Urinary bladder (tissue), 3 donors: ENCODE measurements at regions not wholly inside any gene's neighbourhood (a gene's known extent, or its start where the extent isn't known, plus 50 kb on each side); places are given as distances from the start of the nearest gene placed in this dataset.

Experiments used
- DNase-seq: peaks from one replicate; pipeline ENCODE4 v3.0.0-alpha.2; 2015; ENCODE audit errors: extremely low spot score
- H3K27ac ChIP-seq: one replicate; pipeline ENCODE4 v1.5.1; 2013; ENCODE audit warnings: low read depth, mild to moderate bottlenecking, moderate library complexity
- H3K36me3 ChIP-seq: one replicate; pipeline ENCODE4 v1.6.1; 2013; ENCODE audit warnings: mild to moderate bottlenecking, moderate library complexity; ENCODE audit not compliant: insufficient read depth
- H3K4me1 ChIP-seq: one replicate; pipeline ENCODE4 v1.6.1; 2013; ENCODE audit warnings: mild to moderate bottlenecking, moderate library complexity; ENCODE audit not compliant: insufficient read depth
- H3K4me3 ChIP-seq: one replicate; pipeline ENCODE4 v1.5.1; 2013; ENCODE audit warnings: low read depth, low read length
- WGBS: extraction: QIAGEN DNeasy Blood & Tissue Kit; methylation state at CpG from one replicate; pipeline ENCODE4 v1.1.7; 2013; 5-methylcytosine and 5-hydroxymethylcytosine counted together
- donor health status: healthy with polysubstance abuse.
- donor health status: healthy.

DNA sequence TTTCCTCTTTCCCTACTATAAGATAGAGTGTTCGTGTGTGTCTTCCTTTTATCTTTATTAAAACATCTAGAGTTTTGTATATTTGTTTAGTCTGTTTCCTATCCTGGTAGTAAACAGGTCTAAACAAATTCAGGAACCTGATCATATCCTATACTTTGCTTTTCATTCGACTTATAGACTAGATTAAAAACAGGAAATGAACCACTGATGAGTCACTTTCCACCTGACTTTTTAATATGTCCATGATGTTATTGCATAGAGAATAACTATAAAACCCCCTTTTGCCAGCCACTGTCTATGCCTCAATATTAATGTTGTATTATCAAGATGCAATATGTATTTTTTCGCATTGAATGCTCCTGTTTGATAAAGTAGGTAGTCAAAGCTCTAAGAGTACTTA is 1794.0 kb downstream of the STIM2 start:
- no peak overlapping the region for H3K27ac ChIP-seq
- no peaks in the 10 kb centered on the region for H3K4me1 ChIP-seq
- 74% methylated on average over 3 of the region's 3 CpGs for WGBS
- H3K4me3 ChIP-seq, result no peak overlapping the region
- no peak for DNase-seq
- no peaks in the 10 kb centered on the region for H3K36me3 ChIP-seq

DNA sequence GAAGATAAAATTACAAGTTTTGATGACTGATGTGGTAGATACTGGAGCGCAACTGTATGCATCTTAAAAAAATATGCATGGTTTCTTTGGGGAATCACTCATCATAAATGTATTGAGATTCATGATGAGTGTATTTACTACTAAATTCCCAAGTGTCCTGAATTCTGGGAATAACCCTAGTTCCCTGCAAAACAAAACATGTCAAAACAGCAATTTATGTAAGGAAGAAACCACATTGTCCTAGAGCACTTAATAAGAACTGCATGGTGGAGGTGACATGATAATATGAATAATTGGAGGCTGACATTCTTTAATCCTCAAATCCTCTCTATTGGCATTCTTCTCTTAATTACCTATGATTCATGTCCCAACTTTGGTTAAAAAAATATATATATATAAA is 1804.7 kb downstream of the STIM2 start:
- no peak for DNase-seq
- Histone ChIP-seq H3K27ac (no peak overlapping the region), H3K36me3 (no peaks in the 10 kb centered on the region), H3K4me1 (no peaks in the 10 kb centered on the region), H3K4me3 (no peak overlapping the region)
- WGBS, result 95% methylated on average over 1 of the region's 1 CpG

DNA sequence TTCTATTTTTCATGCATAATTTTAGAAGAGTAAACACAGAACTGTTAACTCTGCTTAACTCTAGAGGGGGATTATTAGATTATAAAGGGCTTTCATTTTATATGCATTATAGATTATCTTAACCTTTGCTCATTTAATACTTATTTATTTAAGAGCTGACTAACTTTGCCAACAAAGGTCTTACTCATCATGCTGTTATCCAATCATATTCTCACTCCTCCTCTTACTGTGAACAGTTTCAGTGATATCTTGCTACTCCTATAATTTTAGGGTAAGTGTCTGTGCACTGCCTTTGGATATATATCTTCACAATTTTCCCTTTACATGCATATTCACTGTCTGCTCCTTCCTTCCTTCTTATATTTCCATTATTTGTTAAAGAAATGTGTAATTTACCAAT is 1814.9 kb downstream of the STIM2 start:
- Histone ChIP-seq H3K4me1 (no peaks in the 10 kb centered on the region), H3K27ac (no peak overlapping the region), H3K4me3 (no peak overlapping the region), H3K36me3 (no peaks in the 10 kb centered on the region)
- no peak for DNase-seq

DNA sequence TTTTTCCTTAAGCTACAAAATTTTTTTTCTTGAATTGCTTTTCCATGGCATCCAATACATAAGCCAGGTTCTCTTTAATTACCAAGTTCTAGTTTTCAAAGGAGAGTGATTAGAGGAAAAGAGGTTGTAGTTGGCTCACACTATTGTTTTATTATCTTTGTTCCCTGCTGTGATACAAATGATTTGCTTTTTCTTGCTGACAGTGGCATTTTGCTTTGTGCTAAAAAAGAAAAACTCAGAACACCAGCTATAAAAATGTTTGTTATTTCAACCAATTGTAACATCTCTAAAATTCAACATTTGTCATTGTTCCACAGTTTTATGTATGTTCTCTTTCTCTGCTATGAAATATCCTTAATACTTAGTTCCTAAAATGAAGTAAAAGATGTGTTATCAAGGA is 1817.2 kb downstream of the STIM2 start:
- H3K4me1 ChIP-seq, result no peaks in the 10 kb centered on the region

DNA sequence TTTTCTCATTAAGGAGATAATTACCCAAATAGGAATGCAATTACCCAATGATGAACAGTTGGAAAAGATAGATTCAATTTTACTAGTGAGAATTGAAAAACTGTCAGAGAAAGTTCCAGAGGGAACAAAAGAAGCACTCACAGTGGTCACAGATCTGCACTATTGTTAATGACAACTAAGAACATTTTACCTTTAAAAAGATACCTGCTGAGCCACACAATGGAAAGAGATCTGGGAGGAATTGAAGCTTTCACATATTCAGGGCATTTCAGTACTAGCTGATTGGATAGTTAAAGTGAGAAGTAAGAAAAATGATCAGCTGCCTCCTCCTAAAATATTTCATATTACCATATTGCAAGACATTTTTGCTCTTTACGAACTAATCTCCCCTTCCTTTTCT is 1822.2 kb downstream of the STIM2 start:
- no peak for DNase-seq
- H3K4me3 ChIP-seq, result no peak overlapping the region
- no peak overlapping the region for H3K27ac ChIP-seq
- 84% methylated on average over 1 of the region's 1 CpG for WGBS
- H3K4me1 ChIP-seq, result no peaks in the 10 kb centered on the region
- H3K36me3 ChIP-seq, result no peaks in the 10 kb centered on the region

More for the DNA sequence above, 1817.2 kb downstream of the STIM2 start:
- H3K4me3 ChIP-seq, result no peak overlapping the region
- H3K27ac ChIP-seq, result no peak overlapping the region
- no peak for DNase-seq
- no peaks in the 10 kb centered on the region for H3K36me3 ChIP-seq

DNA sequence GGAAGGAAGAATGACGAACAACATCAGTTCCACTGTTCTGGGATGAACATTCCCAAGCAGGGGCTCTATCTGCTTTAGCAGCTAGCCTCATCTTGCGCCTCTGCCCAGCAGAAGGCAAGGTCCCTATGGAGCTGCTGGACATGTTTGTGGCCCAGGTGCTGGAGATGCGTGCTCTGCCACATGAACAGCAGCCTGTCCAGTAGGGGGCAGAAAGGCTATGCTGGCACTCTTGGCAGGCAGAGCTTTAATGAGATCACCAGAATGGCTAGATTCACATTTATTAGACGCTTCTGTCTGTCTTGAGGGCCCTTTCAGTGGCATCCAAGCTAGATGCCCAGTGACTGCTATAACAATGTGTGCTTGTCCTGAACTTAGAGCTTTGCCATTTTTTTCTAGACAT is 1826.0 kb downstream of the STIM2 start:
- Histone ChIP-seq H3K27ac (no peak overlapping the region), H3K36me3 (no peaks in the 10 kb centered on the region), H3K4me1 (no peaks in the 10 kb centered on the region), H3K4me3 (no peak overlapping the region)
- WGBS, result 71% methylated on average over 4 of the region's 4 CpGs
- no peak for DNase-seq

DNA sequence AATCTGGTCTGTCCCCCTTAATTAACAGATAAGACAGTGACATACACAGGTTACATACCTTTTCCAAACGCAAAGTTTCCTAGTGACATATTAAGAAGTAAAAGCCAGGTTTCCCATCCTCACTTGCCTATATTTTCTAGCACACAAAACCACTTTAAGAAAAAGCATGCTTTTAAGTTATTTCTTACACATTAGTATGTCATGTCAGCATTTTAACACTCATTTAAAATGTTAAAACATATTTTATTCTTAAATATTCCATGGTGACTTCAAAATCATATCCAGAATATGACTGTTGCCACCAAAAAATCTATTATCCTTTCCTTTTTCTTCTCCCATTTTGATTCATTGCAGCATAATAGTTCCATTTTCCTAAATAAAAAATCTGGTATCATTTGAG is 1830.2 kb downstream of the STIM2 start:
- no peak overlapping the region for H3K27ac ChIP-seq
- H3K36me3 ChIP-seq, result no peaks in the 10 kb centered on the region
- H3K4me1 ChIP-seq, result no peaks in the 10 kb centered on the region
- WGBS, result 71% methylated on average over 1 of the region's 1 CpG
- no peak for DNase-seq
- no peak overlapping the region for H3K4me3 ChIP-seq

DNA sequence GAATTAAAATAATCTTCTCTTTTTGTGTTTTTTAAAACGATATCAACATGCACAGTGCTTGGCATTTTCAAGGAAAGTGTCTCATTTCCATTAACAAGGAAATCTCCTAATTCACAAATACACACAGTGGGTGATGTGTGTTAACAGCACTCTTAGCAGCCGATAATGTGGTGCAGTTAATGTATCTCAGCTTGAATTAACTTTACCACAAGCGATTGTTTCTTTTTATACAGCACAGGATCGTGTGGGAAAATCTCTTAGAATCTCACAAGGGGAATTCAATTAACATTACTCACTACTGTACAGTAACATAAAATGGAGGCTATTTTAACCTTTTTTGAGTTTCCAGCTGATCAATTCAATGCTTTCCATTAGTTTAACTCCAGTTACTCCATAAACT is 1841.9 kb downstream of the STIM2 start:
- no peaks in the 10 kb centered on the region for H3K36me3 ChIP-seq
- DNase-seq, result no peak
- H3K4me3 ChIP-seq, result no peak overlapping the region
- no peaks in the 10 kb centered on the region for H3K4me1 ChIP-seq
- 75% methylated on average over 4 of the region's 4 CpGs for WGBS
- H3K27ac ChIP-seq, result no peak overlapping the region

DNA sequence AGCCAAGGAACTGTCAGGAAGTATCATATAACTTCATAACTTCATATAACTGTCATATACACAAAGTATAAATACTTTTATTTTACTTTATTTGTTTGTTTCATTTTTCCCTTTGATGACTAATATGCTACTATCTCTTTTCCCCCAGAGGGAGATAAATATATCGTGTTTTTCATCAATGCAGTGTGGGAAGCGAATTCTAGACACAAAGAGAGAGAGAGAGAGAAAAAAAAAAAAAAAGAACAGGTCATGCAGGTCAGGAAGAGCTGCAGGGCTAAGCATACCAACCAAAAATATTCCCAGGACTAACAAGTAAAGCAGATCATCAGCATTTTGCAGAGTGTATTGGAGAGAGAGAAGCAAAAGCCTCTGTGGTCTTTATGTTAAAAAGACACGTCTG is 1849.2 kb downstream of the STIM2 start:
- no peak overlapping the region for H3K27ac ChIP-seq
- 49% methylated on average over 3 of the region's 3 CpGs for WGBS
- no peak for DNase-seq

DNA sequence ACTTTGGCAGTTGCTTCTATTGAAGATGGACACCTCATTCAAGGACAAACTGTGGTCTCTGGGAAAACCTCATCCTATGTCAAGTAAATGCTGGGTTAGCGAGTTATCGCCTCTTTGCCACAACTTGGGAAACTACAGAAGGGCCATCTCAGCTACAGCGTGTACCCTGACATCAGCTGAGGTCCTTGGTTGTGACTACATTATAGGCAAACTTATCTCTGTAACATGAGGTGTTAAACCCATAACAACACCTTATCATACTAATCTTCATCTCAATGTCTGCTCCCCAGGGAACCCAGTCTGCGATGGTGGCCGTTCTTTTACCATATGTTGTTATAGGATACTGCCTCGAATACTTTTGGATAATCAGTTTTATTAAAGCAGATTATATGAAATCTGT is 1862.7 kb downstream of the STIM2 start:
- Histone ChIP-seq H3K4me1 (no peaks in the 10 kb centered on the region), H3K36me3 (no peaks in the 10 kb centered on the region), H3K27ac (no peak overlapping the region), H3K4me3 (no peak overlapping the region)
- WGBS, result 80% methylated on average over 6 of the region's 6 CpGs
- DNase-seq, result no peak

More for the DNA sequence above, 1849.2 kb downstream of the STIM2 start:
- no peak overlapping the region for H3K4me3 ChIP-seq
- H3K36me3 ChIP-seq, result no peaks in the 10 kb centered on the region
- H3K4me1 ChIP-seq, result no peaks in the 10 kb centered on the region

DNA sequence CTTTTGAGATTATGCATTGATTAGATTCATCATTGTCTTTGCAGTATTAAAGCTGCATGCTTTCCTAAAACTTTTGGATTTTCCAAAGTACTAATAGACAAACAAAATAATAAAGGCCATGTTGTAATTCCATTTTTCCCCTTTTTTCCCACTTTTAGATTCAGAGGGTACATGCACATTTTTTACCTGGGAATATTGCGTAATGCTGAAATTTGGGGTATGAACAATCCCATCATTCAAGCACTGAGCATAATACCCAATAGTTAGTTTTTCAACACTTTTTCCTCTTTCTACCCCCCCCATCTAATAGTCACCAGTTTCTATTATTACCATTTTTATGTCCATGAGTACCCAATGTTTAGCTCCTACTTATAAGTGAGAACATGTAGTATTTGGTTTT is 1863.6 kb downstream of the STIM2 start:
- Histone ChIP-seq H3K36me3 (no peaks in the 10 kb centered on the region), H3K4me3 (no peak overlapping the region), H3K27ac (no peak overlapping the region), H3K4me1 (no peaks in the 10 kb centered on the region)
- no peak for DNase-seq
- 93% methylated on average over 1 of the region's 1 CpG for WGBS

DNA sequence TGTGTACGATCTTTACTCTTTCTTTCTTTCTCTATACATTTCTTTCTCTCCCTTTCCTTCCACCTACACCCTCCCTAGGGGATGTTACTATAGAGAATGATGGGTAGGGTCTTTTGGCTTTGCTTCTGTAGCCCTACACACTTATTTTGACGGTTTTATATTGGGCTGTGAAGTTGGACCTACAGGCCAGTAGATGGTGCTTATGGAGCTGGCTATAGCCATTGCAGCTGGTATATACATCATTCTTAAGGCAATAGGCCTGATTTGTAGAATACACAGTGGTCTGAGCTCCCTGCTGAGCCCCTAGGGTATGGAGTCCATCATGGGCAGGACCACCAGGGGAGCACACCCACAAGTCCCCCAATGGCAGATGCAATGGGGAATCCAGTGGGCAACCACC is 1869.7 kb downstream of the STIM2 start:
- DNase-seq, result no peak
- Histone ChIP-seq H3K27ac (no peak overlapping the region), H3K4me1 (no peaks in the 10 kb centered on the region), H3K36me3 (no peaks in the 10 kb centered on the region), H3K4me3 (no peak overlapping the region)
- 73% methylated on average over 2 of the region's 2 CpGs for WGBS

DNA sequence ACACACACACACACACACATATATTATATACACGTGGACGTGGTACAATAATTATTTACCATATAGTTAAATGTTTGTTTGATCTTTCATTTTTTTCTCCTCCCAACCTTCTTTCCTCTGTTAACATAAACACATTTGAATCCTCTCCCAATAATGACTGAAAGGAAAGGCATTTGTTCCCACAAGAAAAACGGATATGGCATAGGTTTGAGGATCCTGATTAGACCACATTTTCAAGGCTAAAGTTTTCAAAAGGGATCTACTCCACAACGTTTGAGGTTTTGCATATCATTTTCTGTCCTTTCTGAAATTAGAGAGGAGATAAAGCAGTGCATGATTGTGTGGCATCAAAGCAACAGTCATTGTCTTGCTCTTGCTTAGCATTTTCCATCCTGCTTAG is 1883.4 kb downstream of the STIM2 start:
- no peak overlapping the region for H3K27ac ChIP-seq
- no peaks in the 10 kb centered on the region for H3K4me1 ChIP-seq
- DNase-seq, result no peak
- 57% methylated on average over 4 of the region's 4 CpGs for WGBS
- H3K36me3 ChIP-seq, result no peaks in the 10 kb centered on the region
- H3K4me3 ChIP-seq, result no peak overlapping the region

DNA sequence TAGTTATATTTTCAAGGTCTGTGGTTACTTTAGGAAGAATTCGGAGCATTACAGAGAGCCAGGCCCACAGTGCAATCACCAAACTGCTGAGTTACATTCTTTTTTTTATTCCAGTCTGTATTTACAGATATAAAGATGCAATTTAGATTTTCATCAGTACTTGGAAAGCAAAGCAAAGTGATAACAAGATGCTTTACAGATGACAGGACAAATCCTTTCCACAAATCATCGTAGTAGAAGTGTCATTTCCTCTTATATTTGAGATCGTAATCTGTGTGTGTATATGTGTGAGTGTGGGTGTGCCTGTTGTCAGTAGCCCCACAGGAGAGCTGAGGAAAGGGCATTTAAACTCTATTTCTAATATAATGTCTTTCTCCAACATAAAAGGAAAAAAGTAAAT is 1893.7 kb downstream of the STIM2 start:
- Histone ChIP-seq H3K4me3 (no peak overlapping the region), H3K27ac (no peak overlapping the region), H3K4me1 (no peaks in the 10 kb centered on the region), H3K36me3 (no peaks in the 10 kb centered on the region)
- WGBS, result 29% methylated on average over 3 of the region's 3 CpGs
- DNase-seq, result no peak

DNA sequence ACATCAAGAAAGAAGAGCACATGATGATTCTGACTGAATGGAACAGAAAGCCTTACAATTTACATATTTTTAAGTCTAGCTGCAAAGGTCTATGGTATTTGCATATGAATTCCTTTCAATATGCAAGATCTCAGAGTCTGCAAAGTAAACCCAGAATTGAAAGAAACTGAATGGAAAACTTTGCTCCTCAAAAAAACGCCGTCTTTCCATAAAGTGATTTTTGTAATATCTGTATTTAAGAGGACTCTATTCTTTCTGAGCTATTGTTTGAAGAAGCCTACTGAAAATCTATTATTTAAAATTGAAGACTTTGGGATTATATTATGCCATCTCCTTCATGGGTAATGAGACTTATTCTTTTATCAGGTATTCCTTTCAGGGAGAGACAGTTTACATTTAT is 1894.4 kb downstream of the STIM2 start:
- H3K4me3 ChIP-seq, result no peak overlapping the region
- no peak overlapping the region for H3K27ac ChIP-seq
- WGBS, result 81% methylated on average over 2 of the region's 2 CpGs
- no peaks in the 10 kb centered on the region for H3K36me3 ChIP-seq
- H3K4me1 ChIP-seq, result no peaks in the 10 kb centered on the region
- DNase-seq, result no peak
